ENCODE measurements at regions not wholly inside any gene's neighbourhood (a gene's known extent, or its start where the extent isn't known, plus 50 kb on each side); places are given as distances from the start of the nearest gene placed in this dataset.

DNA sequence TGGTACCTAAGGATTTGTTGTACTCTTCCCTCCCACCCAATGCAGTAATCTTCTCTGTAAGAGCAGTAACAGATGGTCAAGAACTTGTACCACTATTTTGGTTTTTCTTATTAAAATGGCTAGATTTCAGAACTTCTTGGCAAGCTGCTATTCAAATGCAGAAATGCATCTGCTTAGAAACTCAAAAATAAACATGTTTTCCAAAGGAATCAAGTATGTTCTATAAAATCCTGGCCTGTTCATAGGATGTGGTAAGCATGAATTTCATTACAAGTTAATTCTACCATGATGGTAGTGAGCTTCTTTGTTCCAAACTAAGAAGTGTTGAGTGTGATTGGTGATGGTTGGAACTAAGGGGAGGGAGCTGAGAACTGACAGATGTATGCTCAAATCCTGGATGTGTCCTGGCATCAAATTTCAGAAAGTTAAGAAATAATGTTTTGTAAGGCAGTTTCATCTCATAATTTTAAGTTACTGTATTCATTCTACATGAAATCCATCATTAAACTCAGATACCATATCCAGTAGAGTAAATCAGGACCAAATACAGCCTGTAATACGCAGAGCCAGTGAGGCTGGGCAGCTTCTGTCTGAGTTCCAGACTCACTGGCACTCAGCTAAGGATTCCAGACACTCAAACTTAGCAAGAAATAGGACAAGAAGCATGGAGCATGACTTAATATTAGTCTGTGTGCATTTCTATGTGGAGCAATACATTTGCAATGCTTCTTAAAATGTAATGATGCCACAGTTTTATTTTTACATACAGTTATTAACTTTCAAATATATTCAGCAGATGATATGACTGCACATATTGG lies 119.6 kb downstream of the TES start:
- no peak for TF ChIP-seq ZNF274 (IDR thresholded peaks at IDR 0.05; ENCODE audit: low read length)
- TF ChIP-seq ZNF274 (tag by site-specific recombination; IDR thresholded peaks at IDR 0.05; ENCODE audit: borderline replicate concordance) = no peak
- no peak for TF ChIP-seq TCF7L2 (IDR thresholded peaks at IDR 0.05; ENCODE audit: borderline replicate concordance, low read depth, low read length)
- no peak for TF ChIP-seq REPIN1 (tag by site-specific recombination; IDR thresholded peaks at IDR 0.05; ENCODE audit: low read depth)
- TF ChIP-seq, protein P1, sequence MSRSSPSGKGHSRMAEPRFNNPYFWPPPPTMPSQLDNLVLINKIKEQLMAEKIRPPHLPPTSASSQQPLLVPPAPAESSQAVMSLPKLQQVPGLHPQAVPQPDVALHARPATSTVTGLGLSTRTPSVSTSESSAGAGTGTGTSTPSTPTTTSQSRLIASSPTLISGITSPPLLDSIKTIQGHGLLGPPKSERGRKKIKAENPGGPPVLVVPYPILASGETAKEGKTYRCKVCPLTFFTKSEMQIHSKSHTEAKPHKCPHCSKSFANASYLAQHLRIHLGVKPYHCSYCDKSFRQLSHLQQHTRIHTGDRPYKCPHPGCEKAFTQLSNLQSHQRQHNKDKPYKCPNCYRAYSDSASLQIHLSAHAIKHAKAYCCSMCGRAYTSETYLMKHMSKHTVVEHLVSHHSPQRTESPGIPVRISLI (tag by site-specific recombination; IDR thresholded peaks at IDR 0.05) = no peak
- no peak for TF ChIP-seq CTCF (tag by site-specific recombination; IDR thresholded peaks at IDR 0.05)
- TF ChIP-seq ZNF350 (tag by site-specific recombination; IDR thresholded peaks at IDR 0.05) = no peak
- no peak for TF ChIP-seq MYNN (tag by site-specific recombination; IDR thresholded peaks at IDR 0.05; ENCODE audit: borderline replicate concordance)
- TF ChIP-seq SALL2 (tag by site-specific recombination; IDR thresholded peaks at IDR 0.05; ENCODE audit: borderline replicate concordance) = no peak
- TF ChIP-seq, protein P2, sequence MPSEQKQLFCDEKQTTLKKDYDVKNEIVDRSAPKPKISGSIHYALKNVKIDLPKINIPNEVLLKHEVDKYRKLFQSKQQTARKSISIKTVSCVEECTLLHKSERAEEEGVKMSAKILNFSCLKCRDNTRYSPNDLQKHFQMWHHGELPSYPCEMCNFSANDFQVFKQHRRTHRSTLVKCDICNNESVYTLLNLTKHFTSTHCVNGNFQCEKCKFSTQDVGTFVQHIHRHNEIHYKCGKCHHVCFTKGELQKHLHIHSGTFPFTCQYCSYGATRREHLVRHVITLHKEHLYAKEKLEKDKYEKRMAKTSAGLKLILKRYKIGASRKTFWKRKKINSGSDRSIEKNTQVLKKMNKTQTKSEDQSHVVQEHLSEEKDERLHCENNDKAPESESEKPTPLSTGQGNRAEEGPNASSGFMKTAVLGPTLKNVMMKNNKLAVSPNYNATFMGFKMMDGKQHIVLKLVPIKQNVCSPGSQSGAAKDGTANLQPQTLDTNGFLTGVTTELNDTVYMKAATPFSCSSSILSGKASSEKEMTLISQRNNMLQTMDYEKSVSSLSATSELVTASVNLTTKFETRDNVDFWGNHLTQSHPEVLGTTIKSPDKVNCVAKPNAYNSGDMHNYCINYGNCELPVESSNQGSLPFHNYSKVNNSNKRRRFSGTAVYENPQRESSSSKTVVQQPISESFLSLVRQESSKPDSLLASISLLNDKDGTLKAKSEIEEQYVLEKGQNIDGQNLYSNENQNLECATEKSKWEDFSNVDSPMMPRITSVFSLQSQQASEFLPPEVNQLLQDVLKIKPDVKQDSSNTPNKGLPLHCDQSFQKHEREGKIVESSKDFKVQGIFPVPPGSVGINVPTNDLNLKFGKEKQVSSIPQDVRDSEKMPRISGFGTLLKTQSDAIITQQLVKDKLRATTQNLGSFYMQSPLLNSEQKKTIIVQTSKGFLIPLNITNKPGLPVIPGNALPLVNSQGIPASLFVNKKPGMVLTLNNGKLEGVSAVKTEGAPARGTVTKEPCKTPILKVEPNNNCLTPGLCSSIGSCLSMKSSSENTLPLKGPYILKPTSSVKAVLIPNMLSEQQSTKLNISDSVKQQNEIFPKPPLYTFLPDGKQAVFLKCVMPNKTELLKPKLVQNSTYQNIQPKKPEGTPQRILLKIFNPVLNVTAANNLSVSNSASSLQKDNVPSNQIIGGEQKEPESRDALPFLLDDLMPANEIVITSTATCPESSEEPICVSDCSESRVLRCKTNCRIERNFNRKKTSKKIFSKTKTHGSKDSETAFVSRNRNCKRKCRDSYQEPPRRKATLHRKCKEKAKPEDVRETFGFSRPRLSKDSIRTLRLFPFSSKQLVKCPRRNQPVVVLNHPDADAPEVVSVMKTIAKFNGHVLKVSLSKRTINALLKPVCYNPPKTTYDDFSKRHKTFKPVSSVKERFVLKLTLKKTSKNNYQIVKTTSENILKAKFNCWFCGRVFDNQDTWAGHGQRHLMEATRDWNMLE (tag by site-specific recombination; conservative IDR thresholded peaks at IDR 0.05; ENCODE audit: low read depth) = no peak
- TF ChIP-seq ZNF202 (tag by site-specific recombination; IDR thresholded peaks at IDR 0.05; ENCODE audit: borderline replicate concordance) = no peak
